Ishikawa (cell line): ENCODE measurements at regions not wholly inside any gene's neighbourhood (a gene's known extent, or its start where the extent isn't known, plus 50 kb on each side); places are given as distances from the start of the nearest gene placed in this dataset.

Experiments used
- CREB1 ChIP-seq: IDR thresholded peaks from 2 replicates; pipeline ENCODE4 v1.6.1; 2012; ENCODE audit warnings: low read depth
- EGR1 ChIP-seq: IDR thresholded peaks from 2 replicates; pipeline ENCODE4 v1.6.1; 2012
- EP300 ChIP-seq: IDR thresholded peaks from 2 replicates; pipeline ENCODE4 v1.6.1; 2012; ENCODE audit warnings: borderline replicate concordance
- FOXM1 ChIP-seq: IDR thresholded peaks from 2 replicates; pipeline ENCODE4 v1.6.1; 2012; ENCODE audit warnings: low read depth, borderline replicate concordance
- MAX ChIP-seq: IDR thresholded peaks from 2 replicates; pipeline ENCODE4 v1.6.1; 2012
- NFIC ChIP-seq: IDR thresholded peaks from 2 replicates; pipeline ENCODE4 v1.6.1; 2012
- RAD21 ChIP-seq: IDR thresholded peaks from 2 replicates; pipeline ENCODE4 v1.6.1; 2012; ENCODE audit warnings: low read depth
- REST ChIP-seq: IDR thresholded peaks from 2 replicates; pipeline ENCODE4 v1.6.1; 2012; ENCODE audit warnings: low read depth, mild to moderate bottlenecking
- TAF1 ChIP-seq: IDR thresholded peaks from 2 replicates; pipeline ENCODE4 v1.6.1; 2012; ENCODE audit warnings: low read depth, mild to moderate bottlenecking
- TCF12 ChIP-seq: IDR thresholded peaks from 2 replicates; pipeline ENCODE4 v1.6.1; 2012; ENCODE audit warnings: low read depth
- TEAD4 ChIP-seq: IDR thresholded peaks from 2 replicates; pipeline ENCODE4 v1.6.1; 2012
- YY1 ChIP-seq: IDR thresholded peaks from 2 replicates; pipeline ENCODE4 v1.6.1; 2012; ENCODE audit warnings: low read depth
- ZBTB7A ChIP-seq: IDR thresholded peaks from 2 replicates; pipeline ENCODE4 v1.6.1; 2012; ENCODE audit warnings: low read depth
- TF ChIP-seq, protein P1 (sequence below): IDR thresholded peaks from 2 replicates; pipeline ENCODE4 v1.6.1; 2012

GRCh38 chrX:15128861-15129260 lies 141.0 kb downstream of the ASB9 start:
- TF ChIP-seq, protein P1, sequence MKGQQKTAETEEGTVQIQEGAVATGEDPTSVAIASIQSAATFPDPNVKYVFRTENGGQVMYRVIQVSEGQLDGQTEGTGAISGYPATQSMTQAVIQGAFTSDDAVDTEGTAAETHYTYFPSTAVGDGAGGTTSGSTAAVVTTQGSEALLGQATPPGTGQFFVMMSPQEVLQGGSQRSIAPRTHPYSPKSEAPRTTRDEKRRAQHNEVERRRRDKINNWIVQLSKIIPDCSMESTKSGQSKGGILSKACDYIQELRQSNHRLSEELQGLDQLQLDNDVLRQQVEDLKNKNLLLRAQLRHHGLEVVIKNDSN = no peak
- no peak for TF ChIP-seq CREB1
- TF ChIP-seq ZBTB7A = no peak
- no peak for TF ChIP-seq RAD21
- TF ChIP-seq EP300 = no peak
- TF ChIP-seq TAF1 = no peak
- TF ChIP-seq TCF12 = no peak
- TF ChIP-seq NFIC = no peak
- TF ChIP-seq MAX = no peak
- no peak for TF ChIP-seq TEAD4
- TF ChIP-seq REST = no peak
- TF ChIP-seq FOXM1 = no peak
- TF ChIP-seq EGR1 = no peak
- no peak for TF ChIP-seq YY1
